ENCODE measurements at regions not wholly inside any gene's neighbourhood (a gene's known extent, or its start where the extent isn't known, plus 50 kb on each side); places are given as distances from the start of the nearest gene placed in this dataset.
"Not testable (repeated sequence)": the region's sequence is repeated elsewhere in the genome, so short reads cannot be mapped to it uniquely, and the experiment has no call there.

GRCh38 chr16:9599415-9600120 is 508.1 kb downstream of the HAPSTR1 start:
- no peak for DNase-seq

- DNase-seq = no peak
These were observed 510.7 kb downstream of the HAPSTR1 start for GRCh38 chr16:9602189-9602588.

GRCh38 chr16:9603316-9603715 is 511.9 kb downstream of the HAPSTR1 start:
- DNase-seq = no peak

- no peak for DNase-seq
These were observed 516.2 kb downstream of the HAPSTR1 start for GRCh38 chr16:9607515-9608230.

GRCh38 chr16:9610727-9611126 is 519.3 kb downstream of the HAPSTR1 start:
- DNase-seq = no peak

GRCh38 chr16:9612267-9612666 is 520.8 kb downstream of the HAPSTR1 start:
- no peak for DNase-seq

GRCh38 chr16:9614389-9614788 is 522.9 kb downstream of the HAPSTR1 start:
- no peak for DNase-seq

- no peak for DNase-seq
These were observed 530.8 kb downstream of the HAPSTR1 start for GRCh38 chr16:9622268-9622667.

- DNase-seq = no peak
These were observed 533.7 kb downstream of the HAPSTR1 start for GRCh38 chr16:9625122-9625521.

GRCh38 chr16:9627427-9627826 is 536.0 kb downstream of the HAPSTR1 start:
- no peak for DNase-seq

- DNase-seq = no peak
These were observed 538.7 kb downstream of the HAPSTR1 start for GRCh38 chr16:9630119-9630518.

- no peak for DNase-seq
These were observed 539.5 kb downstream of the HAPSTR1 start for GRCh38 chr16:9630985-9631384.

- DNase-seq = no peak
These were observed 542.4 kb downstream of the HAPSTR1 start for GRCh38 chr16:9633844-9634243.

- DNase-seq = not testable (repeated sequence)
These were observed 543.8 kb downstream of the HAPSTR1 start for GRCh38 chr16:9635150-9635720.

- no peak for DNase-seq
These were observed 538.0 kb downstream of the GRIN2A start for GRCh38 chr16:9644258-9644657.

GRCh38 chr16:9645911-9646310 is 536.3 kb downstream of the GRIN2A start:
- DNase-seq = no peak

- DNase-seq = no peak
These were observed 534.1 kb downstream of the GRIN2A start for GRCh38 chr16:9647981-9648701.

GRCh38 chr16:9650284-9650683 is 531.9 kb downstream of the GRIN2A start:
- no peak for DNase-seq

GRCh38 chr16:9655051-9655450 is 527.2 kb downstream of the GRIN2A start:
- DNase-seq = no peak

- DNase-seq = no peak
These were observed 524.6 kb downstream of the GRIN2A start for GRCh38 chr16:9657641-9658040.

- no peak for DNase-seq
These were observed 524.1 kb downstream of the GRIN2A start for GRCh38 chr16:9658164-9658563.

GRCh38 chr16:9658586-9658985 is 523.6 kb downstream of the GRIN2A start:
- DNase-seq = no peak

GRCh38 chr16:9660898-9661297 is 521.3 kb downstream of the GRIN2A start:
- DNase-seq = no peak
